NB4 (cell line): ENCODE measurements at regions not wholly inside any gene's neighbourhood (a gene's known extent, or its start where the extent isn't known, plus 50 kb on each side); places are given as distances from the start of the nearest gene placed in this dataset.

ENCODE experiments used
- POLR2A ChIP-seq: IDR thresholded peaks from 2 replicates; pipeline ENCODE4 v1.6.1; 2011; ENCODE audit warnings: mild to moderate bottlenecking; ENCODE audit not compliant: insufficient read length; ENCODE audit errors: extremely low read depth
- TF ChIP-seq, protein P1 (sequence below): IDR thresholded peaks from one replicate; pipeline ENCODE4 v1.5.1; 2012; ENCODE audit warnings: low read depth, low read length
- TF ChIP-seq, protein P2 (sequence below): IDR thresholded peaks from 2 replicates; pipeline ENCODE4 v1.6.1; 2011; ENCODE audit warnings: low read depth, low read length

DNA sequence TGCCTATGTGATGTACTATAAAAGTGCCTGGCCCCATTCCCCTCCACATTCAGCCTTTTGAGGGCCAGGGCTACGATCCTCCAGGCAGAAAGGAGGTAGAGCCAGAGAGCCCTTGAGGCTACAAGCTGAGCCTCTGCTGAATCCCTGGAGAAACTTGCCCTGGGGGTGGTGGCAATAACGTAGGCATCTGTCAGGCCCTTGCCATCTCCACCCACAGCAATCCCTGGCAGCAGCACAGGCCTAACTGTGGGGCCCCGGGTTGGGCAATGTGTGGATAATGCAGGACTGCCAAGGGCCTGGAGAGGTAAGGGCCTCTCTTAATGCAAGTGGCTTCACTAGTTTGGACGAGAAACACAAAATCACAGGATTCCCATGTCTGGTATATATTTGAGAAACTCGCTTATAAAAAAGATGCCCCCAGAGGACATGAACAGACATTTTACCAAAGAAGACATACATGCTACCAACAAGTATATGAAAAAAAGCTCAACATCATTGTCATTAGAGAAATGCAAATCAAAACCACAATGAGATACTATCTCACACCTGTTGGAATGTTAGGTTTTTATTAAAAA lies 99.0 kb downstream of the QRSL1 start:
- TF ChIP-seq, protein P1, sequence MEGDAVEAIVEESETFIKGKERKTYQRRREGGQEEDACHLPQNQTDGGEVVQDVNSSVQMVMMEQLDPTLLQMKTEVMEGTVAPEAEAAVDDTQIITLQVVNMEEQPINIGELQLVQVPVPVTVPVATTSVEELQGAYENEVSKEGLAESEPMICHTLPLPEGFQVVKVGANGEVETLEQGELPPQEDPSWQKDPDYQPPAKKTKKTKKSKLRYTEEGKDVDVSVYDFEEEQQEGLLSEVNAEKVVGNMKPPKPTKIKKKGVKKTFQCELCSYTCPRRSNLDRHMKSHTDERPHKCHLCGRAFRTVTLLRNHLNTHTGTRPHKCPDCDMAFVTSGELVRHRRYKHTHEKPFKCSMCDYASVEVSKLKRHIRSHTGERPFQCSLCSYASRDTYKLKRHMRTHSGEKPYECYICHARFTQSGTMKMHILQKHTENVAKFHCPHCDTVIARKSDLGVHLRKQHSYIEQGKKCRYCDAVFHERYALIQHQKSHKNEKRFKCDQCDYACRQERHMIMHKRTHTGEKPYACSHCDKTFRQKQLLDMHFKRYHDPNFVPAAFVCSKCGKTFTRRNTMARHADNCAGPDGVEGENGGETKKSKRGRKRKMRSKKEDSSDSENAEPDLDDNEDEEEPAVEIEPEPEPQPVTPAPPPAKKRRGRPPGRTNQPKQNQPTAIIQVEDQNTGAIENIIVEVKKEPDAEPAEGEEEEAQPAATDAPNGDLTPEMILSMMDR: no peak
- TF ChIP-seq POLR2A: no peak
- TF ChIP-seq, protein P2, sequence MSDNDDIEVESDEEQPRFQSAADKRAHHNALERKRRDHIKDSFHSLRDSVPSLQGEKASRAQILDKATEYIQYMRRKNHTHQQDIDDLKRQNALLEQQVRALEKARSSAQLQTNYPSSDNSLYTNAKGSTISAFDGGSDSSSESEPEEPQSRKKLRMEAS: no peak
